HepG2 (cell line): ENCODE measurements at regions not wholly inside any gene's neighbourhood (a gene's known extent, or its start where the extent isn't known, plus 50 kb on each side); places are given as distances from the start of the nearest gene placed in this dataset.
A peak's percentile ranks its signal among the peaks of the same experiment; 100 is the strongest.

Experiments used
- ARNT2 ChIP-seq: sonication (generic); formaldehyde crosslinking; IDR thresholded peaks from 2 replicates; pipeline ENCODE4 v1.8.0; 2022; ENCODE audit warnings: mild to moderate bottlenecking, low read depth, missing genetic modification reagents, moderate library complexity
- KAT7 ChIP-seq: IDR thresholded peaks from 2 replicates; pipeline ENCODE4 v1.6.1; 2018; ENCODE audit warnings: borderline replicate concordance, missing compliant biosample characterization
- NFYB ChIP-seq: sonication (generic); formaldehyde crosslinking; IDR thresholded peaks from 2 replicates; pipeline ENCODE4 v1.4.0; 2020; ENCODE audit warnings: missing genetic modification reagents
- ONECUT2 ChIP-seq: sonication (generic); formaldehyde crosslinking; IDR thresholded peaks from 2 replicates; pipeline ENCODE4 v1.4.0; 2020; ENCODE audit warnings: missing genetic modification reagents
- SAP130 ChIP-seq: IDR thresholded peaks from 2 replicates; pipeline ENCODE4 v1.6.1; 2016; ENCODE audit warnings: low read depth
- SIN3A ChIP-seq: IDR thresholded peaks from 2 replicates; pipeline ENCODE4 v1.6.1; 2011; ENCODE audit warnings: low read depth, mild to moderate bottlenecking, control low read depth, low read length, borderline replicate concordance
- SRSF9 ChIP-seq: fragments of 200-400 bp; formaldehyde crosslinking; IDR thresholded peaks from 2 replicates; pipeline ENCODE4 v1.6.1; 2018; ENCODE audit warnings: borderline replicate concordance, mild to moderate bottlenecking, low read depth, low read length; ENCODE audit not compliant: insufficient read depth, poor library complexity, severe bottlenecking
- ZNF652 ChIP-seq: IDR thresholded peaks from 2 replicates; pipeline ENCODE4 v1.6.1; 2016; ENCODE audit warnings: low read depth, borderline replicate concordance
- TF ChIP-seq, protein P1 (sequence below): sonication (generic); formaldehyde crosslinking; IDR thresholded peaks from 2 replicates; pipeline ENCODE4 v1.4.0; 2020; ENCODE audit warnings: mild to moderate bottlenecking, missing genetic modification reagents
- TF ChIP-seq, protein P2 (sequence below): IDR thresholded peaks from 2 replicates; pipeline ENCODE4 v1.6.1; 2016; ENCODE audit warnings: low read depth, borderline replicate concordance
- TF ChIP-seq, protein P3 (sequence below), 2 experiments: sonication (generic) in 1 of 2; formaldehyde crosslinking in 1 of 2; IDR thresholded peaks; 2 replicates each; pipeline versions ENCODE4 v1.5.1 to v1.6.1; 2011 to 2020; ENCODE audit warnings: borderline replicate concordance in 1 of 2, low read depth in 1 of 2, low read length in 1 of 2, mild to moderate bottlenecking in 1 of 2, missing genetic modification reagents in 1 of 2, moderate library complexity in 1 of 2
- TF ChIP-seq, protein P4 (sequence below): sonication (generic); formaldehyde crosslinking; IDR thresholded peaks from 2 replicates; pipeline ENCODE4 v1.4.0; 2020; ENCODE audit warnings: missing genetic modification reagents
- TF ChIP-seq, protein P5 (sequence below): IDR thresholded peaks from 2 replicates; pipeline ENCODE4 v1.6.1; 2016; ENCODE audit warnings: mild to moderate bottlenecking
- TF ChIP-seq, protein P6 (sequence below): sonication (generic); formaldehyde crosslinking; conservative IDR thresholded peaks from 2 replicates; pipeline ENCODE4 v1.4.0; 2020; ENCODE audit warnings: mild to moderate bottlenecking, missing genetic modification reagents, moderate library complexity

DNA sequence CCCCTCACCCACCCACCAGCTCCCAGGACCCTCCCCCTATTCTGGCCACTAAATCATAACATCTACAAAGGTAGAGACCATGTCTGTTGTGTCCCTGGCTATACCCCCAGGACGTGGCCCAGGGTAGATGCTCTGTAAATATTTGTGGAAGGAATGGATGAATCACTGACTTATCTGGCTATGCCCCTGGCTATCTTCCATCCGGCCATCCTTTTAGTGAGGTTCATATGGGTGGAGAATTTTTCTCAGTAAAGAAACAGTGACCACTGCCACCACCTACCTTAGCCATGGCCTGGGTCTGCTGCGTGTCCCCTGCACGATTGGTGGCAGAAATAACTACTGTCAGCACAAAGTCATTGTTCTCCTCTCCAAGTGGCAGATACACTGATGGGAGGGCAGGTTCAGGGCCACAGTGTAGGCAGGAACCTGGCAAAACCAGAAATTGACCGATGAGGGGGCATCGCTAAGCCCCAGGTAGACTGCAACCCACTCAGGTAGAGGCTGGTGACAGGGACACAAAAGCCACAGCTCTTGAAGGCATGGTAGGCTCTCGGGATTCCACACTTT, 63.1 kb upstream of the BCO1 start (continued):
- TF ChIP-seq, protein P1, sequence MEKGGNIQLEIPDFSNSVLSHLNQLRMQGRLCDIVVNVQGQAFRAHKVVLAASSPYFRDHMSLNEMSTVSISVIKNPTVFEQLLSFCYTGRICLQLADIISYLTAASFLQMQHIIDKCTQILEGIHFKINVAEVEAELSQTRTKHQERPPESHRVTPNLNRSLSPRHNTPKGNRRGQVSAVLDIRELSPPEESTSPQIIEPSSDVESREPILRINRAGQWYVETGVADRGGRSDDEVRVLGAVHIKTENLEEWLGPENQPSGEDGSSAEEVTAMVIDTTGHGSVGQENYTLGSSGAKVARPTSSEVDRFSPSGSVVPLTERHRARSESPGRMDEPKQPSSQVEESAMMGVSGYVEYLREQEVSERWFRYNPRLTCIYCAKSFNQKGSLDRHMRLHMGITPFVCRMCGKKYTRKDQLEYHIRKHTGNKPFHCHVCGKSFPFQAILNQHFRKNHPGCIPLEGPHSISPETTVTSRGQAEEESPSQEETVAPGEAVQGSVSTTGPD (CRISPR knock-in tag) = no peak
- TF ChIP-seq, protein P2, sequence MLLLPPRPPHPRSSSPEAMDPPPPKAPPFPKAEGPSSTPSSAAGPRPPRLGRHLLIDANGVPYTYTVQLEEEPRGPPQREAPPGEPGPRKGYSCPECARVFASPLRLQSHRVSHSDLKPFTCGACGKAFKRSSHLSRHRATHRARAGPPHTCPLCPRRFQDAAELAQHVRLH (CRISPR knock-in tag) = no peak
- TF ChIP-seq, protein P3, sequence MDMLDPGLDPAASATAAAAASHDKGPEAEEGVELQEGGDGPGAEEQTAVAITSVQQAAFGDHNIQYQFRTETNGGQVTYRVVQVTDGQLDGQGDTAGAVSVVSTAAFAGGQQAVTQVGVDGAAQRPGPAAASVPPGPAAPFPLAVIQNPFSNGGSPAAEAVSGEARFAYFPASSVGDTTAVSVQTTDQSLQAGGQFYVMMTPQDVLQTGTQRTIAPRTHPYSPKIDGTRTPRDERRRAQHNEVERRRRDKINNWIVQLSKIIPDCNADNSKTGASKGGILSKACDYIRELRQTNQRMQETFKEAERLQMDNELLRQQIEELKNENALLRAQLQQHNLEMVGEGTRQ (IDR thresholded peaks at IDR 0.05; ENCODE audit: low read depth, low read length) = no peak
- TF ChIP-seq, protein P3 (CRISPR knock-in tag; IDR thresholded peaks at IDR 0.05; ENCODE audit: borderline replicate concordance) = no peak
- TF ChIP-seq NFYB (CRISPR knock-in tag) (no peak), ARNT2 (CRISPR knock-in tag) (no peak), KAT7 (CRISPR knock-in tag) (no peak), SAP130 (peak; percentile 72), SRSF9 (no peak), ONECUT2 (CRISPR knock-in tag) (0 out of 2 replicates have a peak, but pooled peaks have one; percentile 3), SIN3A (no peak), ZNF652 (CRISPR knock-in tag) (no peak)
- TF ChIP-seq, protein P4, sequence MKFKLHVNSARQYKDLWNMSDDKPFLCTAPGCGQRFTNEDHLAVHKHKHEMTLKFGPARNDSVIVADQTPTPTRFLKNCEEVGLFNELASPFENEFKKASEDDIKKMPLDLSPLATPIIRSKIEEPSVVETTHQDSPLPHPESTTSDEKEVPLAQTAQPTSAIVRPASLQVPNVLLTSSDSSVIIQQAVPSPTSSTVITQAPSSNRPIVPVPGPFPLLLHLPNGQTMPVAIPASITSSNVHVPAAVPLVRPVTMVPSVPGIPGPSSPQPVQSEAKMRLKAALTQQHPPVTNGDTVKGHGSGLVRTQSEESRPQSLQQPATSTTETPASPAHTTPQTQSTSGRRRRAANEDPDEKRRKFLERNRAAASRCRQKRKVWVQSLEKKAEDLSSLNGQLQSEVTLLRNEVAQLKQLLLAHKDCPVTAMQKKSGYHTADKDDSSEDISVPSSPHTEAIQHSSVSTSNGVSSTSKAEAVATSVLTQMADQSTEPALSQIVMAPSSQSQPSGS (CRISPR knock-in tag) = no peak
- TF ChIP-seq, protein P5, sequence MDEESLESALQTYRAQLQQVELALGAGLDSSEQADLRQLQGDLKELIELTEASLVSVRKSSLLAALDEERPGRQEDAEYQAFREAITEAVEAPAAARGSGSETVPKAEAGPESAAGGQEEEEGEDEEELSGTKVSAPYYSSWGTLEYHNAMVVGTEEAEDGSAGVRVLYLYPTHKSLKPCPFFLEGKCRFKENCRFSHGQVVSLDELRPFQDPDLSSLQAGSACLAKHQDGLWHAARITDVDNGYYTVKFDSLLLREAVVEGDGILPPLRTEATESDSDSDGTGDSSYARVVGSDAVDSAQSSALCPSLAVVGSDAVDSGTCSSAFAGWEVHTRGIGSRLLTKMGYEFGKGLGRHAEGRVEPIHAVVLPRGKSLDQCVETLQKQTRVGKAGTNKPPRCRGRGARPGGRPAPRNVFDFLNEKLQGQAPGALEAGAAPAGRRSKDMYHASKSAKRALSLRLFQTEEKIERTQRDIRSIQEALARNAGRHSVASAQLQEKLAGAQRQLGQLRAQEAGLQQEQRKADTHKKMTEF = no peak
- TF ChIP-seq, protein P6, sequence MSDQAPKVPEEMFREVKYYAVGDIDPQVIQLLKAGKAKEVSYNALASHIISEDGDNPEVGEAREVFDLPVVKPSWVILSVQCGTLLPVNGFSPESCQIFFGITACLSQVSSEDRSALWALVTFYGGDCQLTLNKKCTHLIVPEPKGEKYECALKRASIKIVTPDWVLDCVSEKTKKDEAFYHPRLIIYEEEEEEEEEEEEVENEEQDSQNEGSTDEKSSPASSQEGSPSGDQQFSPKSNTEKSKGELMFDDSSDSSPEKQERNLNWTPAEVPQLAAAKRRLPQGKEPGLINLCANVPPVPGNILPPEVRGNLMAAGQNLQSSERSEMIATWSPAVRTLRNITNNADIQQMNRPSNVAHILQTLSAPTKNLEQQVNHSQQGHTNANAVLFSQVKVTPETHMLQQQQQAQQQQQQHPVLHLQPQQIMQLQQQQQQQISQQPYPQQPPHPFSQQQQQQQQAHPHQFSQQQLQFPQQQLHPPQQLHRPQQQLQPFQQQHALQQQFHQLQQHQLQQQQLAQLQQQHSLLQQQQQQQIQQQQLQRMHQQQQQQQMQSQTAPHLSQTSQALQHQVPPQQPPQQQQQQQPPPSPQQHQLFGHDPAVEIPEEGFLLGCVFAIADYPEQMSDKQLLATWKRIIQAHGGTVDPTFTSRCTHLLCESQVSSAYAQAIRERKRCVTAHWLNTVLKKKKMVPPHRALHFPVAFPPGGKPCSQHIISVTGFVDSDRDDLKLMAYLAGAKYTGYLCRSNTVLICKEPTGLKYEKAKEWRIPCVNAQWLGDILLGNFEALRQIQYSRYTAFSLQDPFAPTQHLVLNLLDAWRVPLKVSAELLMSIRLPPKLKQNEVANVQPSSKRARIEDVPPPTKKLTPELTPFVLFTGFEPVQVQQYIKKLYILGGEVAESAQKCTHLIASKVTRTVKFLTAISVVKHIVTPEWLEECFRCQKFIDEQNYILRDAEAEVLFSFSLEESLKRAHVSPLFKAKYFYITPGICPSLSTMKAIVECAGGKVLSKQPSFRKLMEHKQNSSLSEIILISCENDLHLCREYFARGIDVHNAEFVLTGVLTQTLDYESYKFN (CRISPR knock-in tag) = peak; percentile 57
